ENCODE measurements at regions not wholly inside any gene's neighbourhood (a gene's known extent, or its start where the extent isn't known, plus 50 kb on each side); places are given as distances from the start of the nearest gene placed in this dataset.

- H3K4me3 ChIP-seq = no peak overlapping the region
- no peaks in the 10 kb centered on the region for H3K27me3 ChIP-seq
- no peaks in the 10 kb centered on the region for H3K36me3 ChIP-seq (ENCODE audit: low read depth, missing control alignments)
- DNase-seq = no peak
- no peaks in the 10 kb centered on the region for H3K9me3 ChIP-seq
- intact Hi-C loops (cut with DNase I; ENCODE audit: low total_unique reads) = no loop called here
- no peaks in the 10 kb centered on the region for H3K4me1 ChIP-seq
- TF ChIP-seq CTCF (IDR thresholded peaks at IDR 0.05) = no peak
- no peak for TF ChIP-seq POLR2A (IDR thresholded peaks at IDR 0.05)
- no peak overlapping the region for H3K27ac ChIP-seq
Measured at GRCh38 chr3:6726811-6727210, 134.1 kb upstream of the GRM7 start.

GRCh38 chr3:6732807-6733206 is 128.1 kb upstream of the GRM7 start:
- DNase-seq = no peak
- TF ChIP-seq POLR2A (IDR thresholded peaks at IDR 0.05) (no peak), CTCF (IDR thresholded peaks at IDR 0.05) (no peak)
- Histone ChIP-seq H3K4me1 (no peaks in the 10 kb centered on the region), H3K27me3 (no peaks in the 10 kb centered on the region), H3K27ac (no peak overlapping the region), H3K36me3 (ENCODE audit: low read depth, missing control alignments) (no peaks in the 10 kb centered on the region), H3K4me3 (no peak overlapping the region), H3K9me3 (no peaks in the 10 kb centered on the region)
- 89 to 97% methylated on average over 2 of the region's 2 CpGs for WGBS, 2 donors
- intact Hi-C loops (cut with DNase I; ENCODE audit: low total_unique reads) = no loop called here

GRCh38 chr3:6733699-6734394 is 127.1 kb upstream of the GRM7 start:
- TF ChIP-seq POLR2A (IDR thresholded peaks at IDR 0.05) (no peak), CTCF (IDR thresholded peaks at IDR 0.05) (no peak)
- Histone ChIP-seq H3K4me1 (no peaks in the 10 kb centered on the region), H3K27ac (no peak overlapping the region), H3K9me3 (no peaks in the 10 kb centered on the region), H3K27me3 (no peaks in the 10 kb centered on the region), H3K4me3 (no peak overlapping the region), H3K36me3 (ENCODE audit: low read depth, missing control alignments) (no peaks in the 10 kb centered on the region)
- no peak for DNase-seq
- WGBS, 2 donors = 84 to 88% methylated on average over 5 of the region's 5 CpGs
- intact Hi-C loops (cut with DNase I; ENCODE audit: low total_unique reads) = no loop called here

GRCh38 chr3:6734395-6734746 is 126.5 kb upstream of the GRM7 start:
- TF ChIP-seq CTCF (IDR thresholded peaks at IDR 0.05) = no peak
- TF ChIP-seq POLR2A (IDR thresholded peaks at IDR 0.05) = no peak
- Histone ChIP-seq H3K27me3 (no peaks in the 10 kb centered on the region), H3K9me3 (no peaks in the 10 kb centered on the region), H3K36me3 (ENCODE audit: low read depth, missing control alignments) (no peaks in the 10 kb centered on the region), H3K4me3 (no peak overlapping the region), H3K4me1 (no peaks in the 10 kb centered on the region), H3K27ac (no peak overlapping the region)
- intact Hi-C loops (cut with DNase I; ENCODE audit: low total_unique reads) = no loop called here
- 85 to 90% methylated on average over 5 of the region's 5 CpGs for WGBS, 2 donors
- no peak for DNase-seq

Measured in testis (tissue), 2 donors.